Osteoblast (primary cell): ENCODE measurements at regions not wholly inside any gene's neighbourhood (a gene's known extent, or its start where the extent isn't known, plus 50 kb on each side); places are given as distances from the start of the nearest gene placed in this dataset.

ENCODE experiments used
- DNase-seq: peaks from one replicate; pipeline ENCODE4 v3.0.0; 2011; ENCODE audit warnings: low spot score, mixed read lengths; ENCODE audit not compliant: insufficient read length; ENCODE audit errors: missing footprints
- H2AFZ ChIP-seq: 2 replicates; pipeline ENCODE4 v1.6.0; 2011; ENCODE audit warnings: mild to moderate bottlenecking, low read length
- H3K27ac ChIP-seq: 2 replicates; pipeline ENCODE4 v1.5.1; 2011; ENCODE audit warnings: mild to moderate bottlenecking, low read depth, low read length, moderate library complexity
- H3K27me3 ChIP-seq: 2 replicates; pipeline ENCODE4 v1.6.0; 2012; ENCODE audit warnings: mild to moderate bottlenecking, control low read depth, inconsistent platforms, low read length, moderate library complexity; ENCODE audit not compliant: insufficient read depth
- H3K36me3 ChIP-seq: 2 replicates; pipeline ENCODE4 v1.5.1; 2011; ENCODE audit warnings: mild to moderate bottlenecking, low read length, control low read depth, moderate library complexity; ENCODE audit not compliant: insufficient read depth
- H3K4me1 ChIP-seq: 2 replicates; pipeline ENCODE4 v1.5.1; 2011; ENCODE audit warnings: mild to moderate bottlenecking, low read length, control low read depth, moderate library complexity; ENCODE audit not compliant: insufficient read depth
- H3K4me2 ChIP-seq: 2 replicates; pipeline ENCODE4 v1.6.0; 2011; ENCODE audit warnings: mild to moderate bottlenecking, low read length; ENCODE audit not compliant: insufficient read depth
- H3K4me3 ChIP-seq: fragments of 200-600 bp; sonication (generic); 3 replicates; pipeline ENCODE4 v1.5.1; 2012; ENCODE audit warnings: mild to moderate bottlenecking, low read length, inconsistent platforms; ENCODE audit not compliant: insufficient read depth
- H3K79me2 ChIP-seq: 2 replicates; pipeline ENCODE4 v1.6.0; 2012; ENCODE audit warnings: mild to moderate bottlenecking, low read length, control low read depth, inconsistent platforms; ENCODE audit not compliant: insufficient read depth
- H3K9me3 ChIP-seq: 2 replicates; pipeline ENCODE4 v1.5.1; 2011; ENCODE audit warnings: low read depth, low read length, control low read depth
- H4K20me1 ChIP-seq: 2 replicates; pipeline ENCODE4 v1.6.0; 2012; ENCODE audit warnings: mild to moderate bottlenecking, low read length, control low read depth; ENCODE audit not compliant: insufficient read depth
- CTCF ChIP-seq: IDR thresholded peaks from 2 replicates; pipeline ENCODE4 v1.5.1; 2011; ENCODE audit warnings: mild to moderate bottlenecking, low read depth, low read length, moderate library complexity; ENCODE audit errors: extremely low read depth

GRCh38 chr6:2558098-2558680, 192.5 kb downstream of the MYLK4 start:
- Histone ChIP-seq H4K20me1 (no peaks in the 10 kb centered on the region), H3K27me3 (peaks cover 6% of the 10 kb centered on the region), H3K27ac (no peak overlapping the region), H2AFZ (no peak overlapping the region), H3K9me3 (no peaks in the 10 kb centered on the region), H3K4me3 (no peak overlapping the region), H3K36me3 (no peaks in the 10 kb centered on the region), H3K79me2 (no peaks in the 10 kb centered on the region), H3K4me2 (no peak overlapping the region), H3K4me1 (no peaks in the 10 kb centered on the region)
- TF ChIP-seq CTCF: no peak
- no peak for DNase-seq

GRCh38 chr6:2557181-2557720, 193.5 kb downstream of the MYLK4 start:
- no peak overlapping the region for H3K27ac ChIP-seq
- peaks cover 4% of the 10 kb centered on the region for H3K27me3 ChIP-seq
- H3K4me1 ChIP-seq: peaks cover 4% of the 10 kb centered on the region
- DNase-seq: no peak
- no peaks in the 10 kb centered on the region for H3K36me3 ChIP-seq
- H3K4me2 ChIP-seq: no peak overlapping the region
- no peak overlapping the region for H2AFZ ChIP-seq
- no peaks in the 10 kb centered on the region for H3K9me3 ChIP-seq
- no peak overlapping the region for H3K4me3 ChIP-seq
- H3K79me2 ChIP-seq: no peaks in the 10 kb centered on the region
- no peak for TF ChIP-seq CTCF
- H4K20me1 ChIP-seq: no peaks in the 10 kb centered on the region

GRCh38 chr6:2556761-2557160, 194.0 kb downstream of the MYLK4 start:
- H3K79me2 ChIP-seq: no peaks in the 10 kb centered on the region
- no peak for DNase-seq
- no peak for TF ChIP-seq CTCF
- no peaks in the 10 kb centered on the region for H3K9me3 ChIP-seq
- H3K4me2 ChIP-seq: no peak overlapping the region
- no peak overlapping the region for H3K27ac ChIP-seq
- peaks cover 4% of the 10 kb centered on the region for H3K4me1 ChIP-seq
- H3K27me3 ChIP-seq: peaks cover 4% of the 10 kb centered on the region
- H3K36me3 ChIP-seq: no peaks in the 10 kb centered on the region
- no peak overlapping the region for H2AFZ ChIP-seq
- no peak overlapping the region for H3K4me3 ChIP-seq
- H4K20me1 ChIP-seq: no peaks in the 10 kb centered on the region

- Histone ChIP-seq H3K27ac (no peak overlapping the region), H3K79me2 (no peaks in the 10 kb centered on the region), H3K9me3 (no peaks in the 10 kb centered on the region), H3K4me1 (peaks cover 4% of the 10 kb centered on the region), H3K4me2 (no peak overlapping the region), H2AFZ (no peak overlapping the region), H4K20me1 (no peaks in the 10 kb centered on the region), H3K4me3 (no peak overlapping the region), H3K36me3 (no peaks in the 10 kb centered on the region), H3K27me3 (peaks cover 4% of the 10 kb centered on the region)
- no peak for DNase-seq
- no peak for TF ChIP-seq CTCF
Measured at GRCh38 chr6:2554651-2555260, 196.0 kb downstream of the MYLK4 start.
